ENCODE measurements at regions not wholly inside any gene's neighbourhood (a gene's known extent, or its start where the extent isn't known, plus 50 kb on each side); places are given as distances from the start of the nearest gene placed in this dataset.

DNA sequence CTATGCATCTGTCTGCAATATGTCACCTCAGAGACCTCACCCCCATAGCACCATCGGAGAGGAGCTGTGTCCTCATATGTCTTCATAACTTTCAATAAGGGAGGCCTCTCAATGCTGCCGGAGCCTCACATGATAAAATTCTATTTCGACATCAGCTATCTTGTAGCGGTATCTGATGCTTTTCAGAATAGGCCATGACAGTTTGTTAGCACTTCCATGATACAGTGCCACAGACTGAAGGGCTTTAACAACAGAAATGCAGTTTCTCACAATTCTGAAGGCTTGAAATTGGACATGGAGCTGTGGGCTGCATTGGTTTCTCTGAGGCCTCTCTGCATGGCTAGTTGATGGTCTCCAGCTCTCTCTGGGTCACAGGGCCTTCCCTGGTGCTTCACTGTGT is 125.0 kb upstream of the PZP start:
- TF ChIP-seq, protein P1, sequence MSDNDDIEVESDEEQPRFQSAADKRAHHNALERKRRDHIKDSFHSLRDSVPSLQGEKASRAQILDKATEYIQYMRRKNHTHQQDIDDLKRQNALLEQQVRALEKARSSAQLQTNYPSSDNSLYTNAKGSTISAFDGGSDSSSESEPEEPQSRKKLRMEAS (IDR thresholded peaks at IDR 0.05) = no peak
- TF ChIP-seq, protein P2, sequence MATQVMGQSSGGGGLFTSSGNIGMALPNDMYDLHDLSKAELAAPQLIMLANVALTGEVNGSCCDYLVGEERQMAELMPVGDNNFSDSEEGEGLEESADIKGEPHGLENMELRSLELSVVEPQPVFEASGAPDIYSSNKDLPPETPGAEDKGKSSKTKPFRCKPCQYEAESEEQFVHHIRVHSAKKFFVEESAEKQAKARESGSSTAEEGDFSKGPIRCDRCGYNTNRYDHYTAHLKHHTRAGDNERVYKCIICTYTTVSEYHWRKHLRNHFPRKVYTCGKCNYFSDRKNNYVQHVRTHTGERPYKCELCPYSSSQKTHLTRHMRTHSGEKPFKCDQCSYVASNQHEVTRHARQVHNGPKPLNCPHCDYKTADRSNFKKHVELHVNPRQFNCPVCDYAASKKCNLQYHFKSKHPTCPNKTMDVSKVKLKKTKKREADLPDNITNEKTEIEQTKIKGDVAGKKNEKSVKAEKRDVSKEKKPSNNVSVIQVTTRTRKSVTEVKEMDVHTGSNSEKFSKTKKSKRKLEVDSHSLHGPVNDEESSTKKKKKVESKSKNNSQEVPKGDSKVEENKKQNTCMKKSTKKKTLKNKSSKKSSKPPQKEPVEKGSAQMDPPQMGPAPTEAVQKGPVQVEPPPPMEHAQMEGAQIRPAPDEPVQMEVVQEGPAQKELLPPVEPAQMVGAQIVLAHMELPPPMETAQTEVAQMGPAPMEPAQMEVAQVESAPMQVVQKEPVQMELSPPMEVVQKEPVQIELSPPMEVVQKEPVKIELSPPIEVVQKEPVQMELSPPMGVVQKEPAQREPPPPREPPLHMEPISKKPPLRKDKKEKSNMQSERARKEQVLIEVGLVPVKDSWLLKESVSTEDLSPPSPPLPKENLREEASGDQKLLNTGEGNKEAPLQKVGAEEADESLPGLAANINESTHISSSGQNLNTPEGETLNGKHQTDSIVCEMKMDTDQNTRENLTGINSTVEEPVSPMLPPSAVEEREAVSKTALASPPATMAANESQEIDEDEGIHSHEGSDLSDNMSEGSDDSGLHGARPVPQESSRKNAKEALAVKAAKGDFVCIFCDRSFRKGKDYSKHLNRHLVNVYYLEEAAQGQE (IDR thresholded peaks at IDR 0.05; ENCODE audit: low read depth) = no peak

Measured in HCT116 (cell line).